HG03196 (cell line): ENCODE measurements at regions not wholly inside any gene's neighbourhood (a gene's known extent, or its start where the extent isn't known, plus 50 kb on each side); places are given as distances from the start of the nearest gene placed in this dataset.

Experiments
- ATAC-seq: cut with Tn5 transposase; IDR thresholded peaks from one replicate; pipeline ENCODE4 v1.9.1; 2021; ENCODE audit not compliant: unreplicated experiment

- ATAC-seq, result no peak
These were observed 363.0 kb downstream of the SS18 start for GRCh38 chr18:25727281-25727985.

GRCh38 chr18:25726298-25726697, 364.1 kb downstream of the SS18 start:
- no peak for ATAC-seq

- ATAC-seq, result no peak
These were observed 364.9 kb downstream of the SS18 start for GRCh38 chr18:25725501-25725900.

GRCh38 chr18:25724997-25725396, 365.4 kb downstream of the SS18 start:
- no peak for ATAC-seq

GRCh38 chr18:25724121-25724520, 366.3 kb downstream of the SS18 start:
- no peak for ATAC-seq

- no peak for ATAC-seq
These were observed 361.1 kb upstream of the ZNF521 start for GRCh38 chr18:25713103-25713502.

- no peak for ATAC-seq
These were observed 359.0 kb upstream of the ZNF521 start for GRCh38 chr18:25710981-25711380.

GRCh38 chr18:25705650-25706049, 353.7 kb upstream of the ZNF521 start:
- ATAC-seq, result no peak

GRCh38 chr18:25704494-25704893, 352.5 kb upstream of the ZNF521 start:
- ATAC-seq, result no peak

DNA sequence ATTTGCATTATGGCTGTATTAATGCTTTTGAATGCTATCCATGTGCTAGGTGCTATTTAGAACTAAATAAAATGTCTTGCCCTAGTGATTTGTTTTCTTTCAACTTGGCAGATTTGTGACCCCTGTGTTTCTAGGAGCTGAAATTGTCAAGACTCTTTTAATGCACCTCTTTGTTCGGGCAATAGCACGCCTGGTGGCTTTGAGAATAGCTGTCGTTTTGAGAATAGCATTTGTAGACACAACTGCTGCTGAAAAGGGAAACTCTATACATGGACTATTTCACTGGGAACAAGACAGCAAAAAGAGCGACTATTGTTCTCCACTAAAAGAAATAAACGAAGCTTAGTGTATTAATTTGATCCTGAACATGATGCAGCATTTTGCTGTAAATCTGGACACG, 352.1 kb upstream of the ZNF521 start:
- no peak for ATAC-seq

GRCh38 chr18:25701821-25702220, 349.9 kb upstream of the ZNF521 start:
- ATAC-seq, result no peak

GRCh38 chr18:25686960-25687500, 335.1 kb upstream of the ZNF521 start:
- no peak for ATAC-seq

DNA sequence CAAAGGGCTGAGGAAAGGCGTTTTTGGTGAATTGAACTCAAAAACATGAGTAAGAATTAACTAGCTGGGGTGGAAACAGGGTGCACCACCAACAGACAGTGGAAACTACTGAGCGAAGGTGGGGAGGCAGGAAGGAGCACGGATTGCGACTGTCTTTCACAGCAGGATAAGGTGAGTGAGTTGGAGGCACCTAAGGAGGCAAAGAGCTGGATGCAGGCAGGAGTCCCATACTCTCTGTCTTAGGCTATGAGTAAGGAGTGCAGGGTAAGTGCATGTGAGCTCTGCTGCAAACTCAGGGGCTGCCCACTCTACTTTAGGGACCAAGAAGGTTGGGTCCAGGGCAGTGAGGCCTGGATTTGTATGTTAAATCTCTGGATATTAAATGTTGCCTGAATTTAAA, 333.1 kb upstream of the ZNF521 start:
- no peak for ATAC-seq

GRCh38 chr18:25679491-25679890, 327.5 kb upstream of the ZNF521 start:
- no peak for ATAC-seq

GRCh38 chr18:25678221-25678620, 326.3 kb upstream of the ZNF521 start:
- no peak for ATAC-seq

- no peak for ATAC-seq
These were observed 323.3 kb upstream of the ZNF521 start for GRCh38 chr18:25675123-25675850.

DNA sequence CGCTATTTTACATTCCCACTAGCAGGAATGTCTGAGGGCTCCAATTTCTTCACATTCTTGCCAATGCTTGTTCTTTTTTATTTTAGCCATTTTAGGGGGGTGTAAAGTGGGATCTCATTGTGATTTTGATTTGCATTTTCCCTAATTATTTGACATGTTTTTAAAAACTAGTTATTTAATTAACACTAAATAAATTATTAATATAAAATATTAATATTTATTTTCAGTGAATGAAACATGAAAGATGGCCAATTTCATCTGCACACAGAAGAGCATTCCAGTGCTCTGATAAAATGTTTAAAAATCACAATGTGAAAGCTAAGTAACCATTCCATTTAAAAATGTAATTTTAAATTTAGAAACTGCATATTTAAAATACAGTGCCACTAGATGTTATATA, 322.2 kb upstream of the ZNF521 start:
- no peak for ATAC-seq

GRCh38 chr18:25672490-25672889, 320.5 kb upstream of the ZNF521 start:
- no peak for ATAC-seq

GRCh38 chr18:25669741-25670140, 317.8 kb upstream of the ZNF521 start:
- no peak for ATAC-seq

DNA sequence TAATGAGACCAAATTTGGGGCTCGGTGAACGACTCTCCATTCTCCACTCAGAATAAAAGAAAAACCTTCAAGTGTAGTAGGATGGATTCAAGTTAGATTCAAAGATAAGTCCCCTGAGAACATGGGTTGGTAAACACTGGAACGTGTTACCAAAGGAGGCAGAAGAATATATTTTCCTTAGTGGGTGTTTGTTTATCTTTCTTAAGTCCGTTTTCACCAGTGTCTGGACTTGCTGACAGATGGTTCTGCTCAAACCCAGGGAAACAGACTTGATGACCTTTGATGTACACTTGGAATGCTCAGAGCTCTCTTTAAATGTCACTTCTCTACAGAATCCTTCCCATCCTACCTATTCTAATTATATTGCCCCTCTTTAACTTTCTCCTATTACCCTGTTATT, 310.3 kb upstream of the ZNF521 start:
- no peak for ATAC-seq

DNA sequence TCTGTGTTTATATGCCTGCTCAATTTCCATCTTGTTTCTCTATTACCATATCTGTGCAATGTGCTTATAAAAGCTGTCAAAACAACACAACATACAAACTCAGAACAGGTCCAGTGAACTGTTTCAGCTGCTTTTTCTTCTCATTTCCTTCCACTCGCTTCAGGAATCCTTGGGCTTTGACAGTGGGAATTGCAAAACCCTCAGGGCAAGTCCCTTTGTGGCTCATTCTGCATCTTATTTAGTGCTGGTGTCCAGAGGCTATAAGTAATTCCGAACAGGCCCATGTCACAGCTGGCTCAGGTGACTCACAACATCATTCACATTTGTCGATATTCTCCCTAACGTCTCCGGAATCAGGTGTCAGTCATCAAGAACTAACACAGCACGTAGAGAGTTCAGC, 309.9 kb upstream of the ZNF521 start:
- no peak for ATAC-seq

- no peak for ATAC-seq
These were observed 307.6 kb upstream of the ZNF521 start for GRCh38 chr18:25659541-25659940.
